ENCODE measurements at regions not wholly inside any gene's neighbourhood (a gene's known extent, or its start where the extent isn't known, plus 50 kb on each side); places are given as distances from the start of the nearest gene placed in this dataset.
"Not testable (repeated sequence)": the region's sequence is repeated elsewhere in the genome, so short reads cannot be mapped to it uniquely, and the experiment has no call there.

DNA sequence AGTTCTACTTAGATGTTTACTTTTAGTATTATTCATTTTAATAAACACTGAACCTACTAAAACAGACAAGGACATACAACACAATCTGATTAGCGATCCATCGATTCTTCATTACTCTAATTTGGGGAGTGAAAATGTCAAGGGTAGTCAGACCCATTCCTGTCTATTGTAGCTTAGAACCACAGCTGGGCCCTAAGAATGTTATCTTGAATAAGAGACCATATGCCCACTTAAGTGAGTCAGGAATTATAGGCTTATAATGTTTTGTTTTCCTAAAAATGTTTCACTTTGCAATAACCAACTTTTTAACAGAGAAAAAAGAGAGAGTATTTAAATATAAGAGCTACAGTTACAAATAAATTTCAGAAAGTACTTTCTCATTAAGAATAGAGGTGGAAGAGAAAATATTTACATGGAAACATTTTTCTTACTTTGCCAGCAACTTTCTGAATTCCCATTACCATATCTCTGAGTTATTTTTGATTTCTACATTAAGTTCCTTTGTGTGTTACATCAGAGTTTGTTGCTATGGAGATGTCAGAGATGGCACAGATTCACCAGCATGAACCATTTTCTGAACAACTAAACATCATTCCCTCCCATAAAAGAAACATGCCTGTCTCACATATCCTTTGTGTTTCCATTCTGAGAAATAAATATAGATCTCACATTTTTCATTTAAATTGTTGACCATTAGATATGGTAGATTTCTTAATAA is 75.4 kb upstream of the SLC13A1 start:
- TF ChIP-seq, protein P1, sequence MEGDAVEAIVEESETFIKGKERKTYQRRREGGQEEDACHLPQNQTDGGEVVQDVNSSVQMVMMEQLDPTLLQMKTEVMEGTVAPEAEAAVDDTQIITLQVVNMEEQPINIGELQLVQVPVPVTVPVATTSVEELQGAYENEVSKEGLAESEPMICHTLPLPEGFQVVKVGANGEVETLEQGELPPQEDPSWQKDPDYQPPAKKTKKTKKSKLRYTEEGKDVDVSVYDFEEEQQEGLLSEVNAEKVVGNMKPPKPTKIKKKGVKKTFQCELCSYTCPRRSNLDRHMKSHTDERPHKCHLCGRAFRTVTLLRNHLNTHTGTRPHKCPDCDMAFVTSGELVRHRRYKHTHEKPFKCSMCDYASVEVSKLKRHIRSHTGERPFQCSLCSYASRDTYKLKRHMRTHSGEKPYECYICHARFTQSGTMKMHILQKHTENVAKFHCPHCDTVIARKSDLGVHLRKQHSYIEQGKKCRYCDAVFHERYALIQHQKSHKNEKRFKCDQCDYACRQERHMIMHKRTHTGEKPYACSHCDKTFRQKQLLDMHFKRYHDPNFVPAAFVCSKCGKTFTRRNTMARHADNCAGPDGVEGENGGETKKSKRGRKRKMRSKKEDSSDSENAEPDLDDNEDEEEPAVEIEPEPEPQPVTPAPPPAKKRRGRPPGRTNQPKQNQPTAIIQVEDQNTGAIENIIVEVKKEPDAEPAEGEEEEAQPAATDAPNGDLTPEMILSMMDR (conservative IDR thresholded peaks at IDR 0.05; ENCODE audit: control insufficient read depth, insufficient read depth, low read depth, low read length), result no peak
- no peak overlapping the region for H3K4me3 ChIP-seq (ENCODE audit: control insufficient read depth, low read depth, low read length)
- DNase-seq (ENCODE audit: low read depth), result peak; percentile 70

DNA sequence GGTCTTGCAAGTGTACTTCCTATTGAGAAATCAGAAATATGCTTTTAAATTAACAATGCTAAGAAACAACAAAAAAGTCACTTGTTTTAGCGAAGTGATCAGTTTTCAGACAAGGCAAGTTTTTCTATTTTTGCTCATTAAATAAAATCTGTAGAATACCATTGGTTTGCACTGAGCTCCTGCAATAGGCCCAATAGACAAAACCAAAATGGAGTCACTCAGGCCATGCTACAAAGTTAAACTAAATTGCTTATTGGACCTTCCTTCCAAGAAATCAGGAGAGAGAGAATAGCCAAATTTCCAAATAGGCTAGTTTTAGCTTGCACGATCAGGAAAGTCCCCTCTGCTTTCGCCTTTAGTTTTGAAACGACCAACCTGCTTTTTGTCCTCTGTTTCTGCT is 73.4 kb upstream of the SLC13A1 start:
- H3K4me3 ChIP-seq (ENCODE audit: control insufficient read depth, low read depth, low read length), result no peak overlapping the region
- TF ChIP-seq, protein P1 (conservative IDR thresholded peaks at IDR 0.05; ENCODE audit: control insufficient read depth, insufficient read depth, low read depth, low read length), result no peak
- DNase-seq (ENCODE audit: low read depth), result no peak

DNA sequence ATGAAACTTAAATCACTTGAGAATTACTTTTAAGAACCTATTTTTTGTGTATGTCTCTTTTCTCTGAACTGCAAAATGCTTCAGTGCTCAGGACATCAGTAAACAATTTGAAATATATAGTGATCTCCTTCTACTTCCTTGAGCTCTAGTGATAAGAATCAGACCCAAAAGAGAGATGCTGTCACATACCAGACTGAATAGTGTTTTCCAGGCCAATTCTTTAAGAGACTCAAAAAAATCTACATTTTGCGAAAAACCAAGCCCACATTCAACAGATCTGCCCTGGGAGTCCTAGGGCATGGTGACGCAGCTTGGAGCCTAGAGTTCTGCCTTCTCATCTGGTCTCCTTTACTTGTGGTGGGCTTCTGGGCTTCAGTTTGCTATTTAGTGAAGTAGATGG is 72.1 kb upstream of the SLC13A1 start:
- DNase-seq (ENCODE audit: low read depth), result no peak
- TF ChIP-seq, protein P1 (conservative IDR thresholded peaks at IDR 0.05; ENCODE audit: control insufficient read depth, insufficient read depth, low read depth, low read length), result no peak

DNA sequence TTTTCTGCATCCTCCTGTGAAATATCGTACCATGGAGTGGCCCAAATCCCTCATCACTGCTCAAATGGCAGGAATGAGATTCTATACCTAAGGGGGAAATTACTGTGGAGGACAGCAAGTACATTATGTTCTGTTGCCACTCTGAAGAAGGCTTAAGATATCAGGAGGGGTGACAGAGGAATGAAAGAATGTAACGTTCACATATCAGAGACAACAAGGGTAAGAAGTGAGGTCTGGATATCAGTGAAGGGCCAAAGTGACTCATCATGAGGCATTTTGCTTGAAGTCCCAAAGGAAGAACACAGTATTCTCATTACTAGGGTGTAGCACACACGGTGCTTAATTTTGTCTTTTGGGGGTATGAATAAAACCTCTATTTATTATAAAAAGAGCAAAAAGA is 71.5 kb upstream of the SLC13A1 start:
- peak; percentile 78 for DNase-seq (ENCODE audit: low read depth)
- TF ChIP-seq, protein P1 (conservative IDR thresholded peaks at IDR 0.05; ENCODE audit: control insufficient read depth, insufficient read depth, low read depth, low read length), result no peak
- no peak overlapping the region for H3K4me3 ChIP-seq (ENCODE audit: control insufficient read depth, low read depth, low read length)

More for the DNA sequence above, 72.1 kb upstream of the SLC13A1 start:
- H3K4me3 ChIP-seq (ENCODE audit: control insufficient read depth, low read depth, low read length), result no peak overlapping the region

DNA sequence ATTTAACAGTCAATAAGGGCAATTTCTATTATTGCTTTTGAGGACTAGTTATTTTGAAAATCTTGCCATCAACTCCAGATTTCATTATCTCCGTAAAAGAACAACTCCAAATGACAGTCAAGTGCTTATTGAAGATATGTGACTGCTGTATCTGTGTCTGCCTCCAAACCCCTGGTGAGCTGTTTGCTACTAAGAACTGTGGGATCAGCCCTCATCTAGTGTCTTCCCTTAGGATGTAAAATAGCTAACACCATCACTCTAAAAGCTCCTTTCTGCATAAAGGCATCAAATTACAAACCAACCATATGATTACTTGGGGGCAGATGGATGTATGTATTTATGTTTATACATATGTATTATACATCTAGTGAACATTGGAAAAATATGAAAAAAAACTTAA is 70.8 kb upstream of the SLC13A1 start:
- TF ChIP-seq, protein P1 (conservative IDR thresholded peaks at IDR 0.05; ENCODE audit: control insufficient read depth, insufficient read depth, low read depth, low read length), result no peak
- no peak for DNase-seq (ENCODE audit: low read depth)

DNA sequence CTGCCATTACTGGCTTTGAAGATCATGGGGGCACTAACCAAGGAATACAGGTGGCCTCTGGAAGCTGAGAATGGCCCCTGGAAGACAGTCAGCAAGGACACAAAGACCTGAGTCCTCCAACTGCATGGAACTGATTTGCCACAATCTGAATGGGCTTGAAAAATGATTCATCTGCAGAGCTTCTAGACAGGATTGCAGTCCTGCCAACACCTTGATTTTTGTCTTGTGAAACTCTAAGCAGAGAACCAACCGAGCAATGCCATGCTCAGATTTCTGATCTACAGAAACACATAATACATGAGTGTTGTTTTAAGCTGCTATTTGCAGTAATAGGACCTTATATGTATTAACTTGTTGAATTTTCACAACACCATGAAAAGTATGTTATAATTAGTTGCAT is 66.1 kb upstream of the SLC13A1 start:
- H3K4me3 ChIP-seq (ENCODE audit: control insufficient read depth, low read depth, low read length), result no peak overlapping the region
- DNase-seq (ENCODE audit: low read depth), result no peak
- TF ChIP-seq, protein P1 (conservative IDR thresholded peaks at IDR 0.05; ENCODE audit: control insufficient read depth, insufficient read depth, low read depth, low read length), result no peak

More for the DNA sequence above, 70.8 kb upstream of the SLC13A1 start:
- no peak overlapping the region for H3K4me3 ChIP-seq (ENCODE audit: control insufficient read depth, low read depth, low read length)

DNA sequence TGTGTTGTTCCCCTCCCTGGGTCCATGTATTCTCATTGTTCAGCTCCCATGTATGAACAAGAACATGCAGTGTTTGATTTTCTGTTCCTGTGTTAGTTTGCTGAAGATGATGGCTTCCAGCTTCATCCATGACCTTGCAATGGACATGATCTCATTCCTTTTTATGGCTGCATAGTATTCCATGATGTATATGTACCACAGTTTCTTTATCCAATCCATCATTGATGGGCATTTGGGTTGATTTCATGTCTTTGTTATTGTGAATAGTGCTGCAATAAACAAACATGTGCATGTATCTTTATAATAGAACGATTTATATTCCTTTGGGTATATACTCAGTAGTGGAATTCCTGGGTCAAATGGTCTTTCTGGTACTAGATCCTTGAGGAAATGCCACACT is 65.1 kb upstream of the SLC13A1 start:
- DNase-seq (ENCODE audit: low read depth); H3K4me3 ChIP-seq (ENCODE audit: control insufficient read depth, low read depth, low read length): not testable (repeated sequence)
